Keratinocyte (primary cell): ENCODE measurements at regions not wholly inside any gene's neighbourhood (a gene's known extent, or its start where the extent isn't known, plus 50 kb on each side); places are given as distances from the start of the nearest gene placed in this dataset.

ENCODE experiments used
- DNase-seq: peaks from one replicate; pipeline ENCODE4 v3.0.0-alpha.2; 2011; ENCODE audit warnings: low read depth, missing footprints, low spot score
- FAIRE-seq: peaks from 2 replicates; lab custom pipeline; 2011; peaks lifted over from hg19 to GRCh38; lab: Jason Lieb, UNC
- H2AFZ ChIP-seq: 2 replicates; pipeline ENCODE4 v1.6.0; 2012; ENCODE audit warnings: low read length, control low read depth, inconsistent platforms; ENCODE audit not compliant: control insufficient read depth
- H3K27ac ChIP-seq: 2 replicates; pipeline ENCODE4 v1.5.1; 2011; ENCODE audit warnings: low read length; ENCODE audit not compliant: control insufficient read depth, insufficient read depth
- H3K27me3 ChIP-seq: 3 replicates; pipeline ENCODE4 v1.6.0; 2011; ENCODE audit warnings: low read length; ENCODE audit not compliant: control insufficient read depth, insufficient read depth; ENCODE audit errors: extremely low read depth
- H3K36me3 ChIP-seq, 2 experiments: 2 replicates in 1 of 2; 3 replicates in 1 of 2; pipeline ENCODE4 v1.5.1; 2011; ENCODE audit warnings: low read length in 2 of 2, mild to moderate bottlenecking in 1 of 2; ENCODE audit not compliant: control insufficient read depth in 2 of 2, insufficient read depth in 2 of 2; ENCODE audit errors: extremely low read depth in 1 of 2
- H3K4me1 ChIP-seq: 3 replicates; pipeline ENCODE4 v1.5.1; 2011; ENCODE audit warnings: low read length; ENCODE audit not compliant: control insufficient read depth, insufficient read depth; ENCODE audit errors: extremely low read depth
- H3K4me2 ChIP-seq: 3 replicates; pipeline ENCODE4 v1.6.0; 2011; ENCODE audit warnings: low read depth, low read length; ENCODE audit not compliant: control insufficient read depth, insufficient read depth; ENCODE audit errors: extremely low read depth
- H3K4me3 ChIP-seq, 3 experiments: fragments of 200-600 bp in 1 of 3; sonication (generic) in 1 of 3; 2 replicates in 2 of 3; 3 replicates in 1 of 3; pipeline ENCODE4 v1.5.1; 2011 to 2016; ENCODE audit warnings: low read length in 3 of 3, mild to moderate bottlenecking in 3 of 3, control low read depth in 2 of 3, inconsistent platforms in 1 of 3, low read depth in 1 of 3, mixed read lengths in 1 of 3, mixed run types in 1 of 3, moderate library complexity in 1 of 3; ENCODE audit not compliant: control insufficient read depth in 2 of 3, insufficient read depth in 2 of 3; ENCODE audit errors: extremely low read depth in 1 of 3
- H3K79me2 ChIP-seq: 2 replicates; pipeline ENCODE4 v1.6.0; 2012; ENCODE audit warnings: low read length; ENCODE audit not compliant: control insufficient read depth, insufficient read depth
- H3K9ac ChIP-seq: 3 replicates; pipeline ENCODE4 v1.6.0; 2011; ENCODE audit warnings: low read length; ENCODE audit not compliant: control insufficient read depth, insufficient read depth; ENCODE audit errors: extremely low read depth
- H3K9me1 ChIP-seq: 3 replicates; pipeline ENCODE4 v1.6.0; 2011; ENCODE audit warnings: low read length; ENCODE audit not compliant: control insufficient read depth, insufficient read depth; ENCODE audit errors: extremely low read depth
- H3K9me3 ChIP-seq: 2 replicates; pipeline ENCODE4 v1.5.1; 2012; ENCODE audit warnings: low read depth, low read length; ENCODE audit not compliant: control insufficient read depth
- H4K20me1 ChIP-seq: 3 replicates; pipeline ENCODE4 v1.6.0; 2011; ENCODE audit warnings: low read length; ENCODE audit not compliant: control insufficient read depth, insufficient read depth; ENCODE audit errors: extremely low read depth
- EZH2 ChIP-seq: IDR thresholded peaks from one replicate; pipeline ENCODE4 v1.6.1; 2012; ENCODE audit warnings: inconsistent platforms, mild to moderate bottlenecking, low read length, moderate library complexity
- dilution Hi-C: fragments of 300-500 bp; cut with MboI; formaldehyde crosslinking; loops from one replicate; pipeline ENCODE4 v1.7.0; 2020; ENCODE audit warnings: low sequenced_read_pairs; ENCODE audit not compliant: extremely low pct_ligation_motif_present
- TF ChIP-seq, protein P1 (sequence below), 3 experiments: IDR thresholded peaks in 1 of 3; conservative IDR thresholded peaks in 1 of 3; optimal IDR thresholded peaks in 1 of 3; 2 replicates in 2 of 3; 3 replicates in 1 of 3; pipeline versions ENCODE3 to v1.5.1; 2011; ENCODE audit warnings: low read length in 3 of 3, mild to moderate bottlenecking in 3 of 3, moderate library complexity in 2 of 3, control low read depth in 1 of 3, inconsistent platforms in 1 of 3; ENCODE audit not compliant: insufficient read depth in 2 of 3; ENCODE audit errors: extremely low read depth in 1 of 3

DNA sequence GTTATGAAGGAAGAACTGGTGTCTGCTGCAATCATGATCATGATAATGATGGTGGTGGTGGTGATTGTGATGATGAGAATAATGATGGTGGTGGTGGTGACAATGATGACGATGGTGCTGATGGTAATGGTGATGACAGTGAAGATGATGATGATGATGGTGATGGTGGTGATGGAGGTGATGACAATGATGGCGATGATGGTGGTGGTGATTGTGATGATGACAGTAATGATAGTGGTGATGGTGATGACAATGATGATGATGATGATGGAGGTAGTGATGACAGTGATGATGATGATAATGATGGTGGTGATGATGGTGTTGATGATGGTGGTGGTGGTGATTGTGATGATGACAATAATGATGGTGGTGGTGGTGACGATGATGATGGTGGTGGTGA is 52.8 kb upstream of the ANO1 start:
- H3K4me2 ChIP-seq: no peak overlapping the region
- no peak for DNase-seq
- H3K9me3 ChIP-seq: peaks cover 9% of the 10 kb centered on the region
- no peaks in the 10 kb centered on the region for H3K9me1 ChIP-seq
- no peaks in the 10 kb centered on the region for H3K36me3 ChIP-seq
- H3K4me3 ChIP-seq: no peak overlapping the region
- no peak for FAIRE-seq
- no peaks in the 10 kb centered on the region for H3K79me2 ChIP-seq
- no peak overlapping the region for H2AFZ ChIP-seq
- H3K9ac ChIP-seq: no peak overlapping the region
- no peak overlapping the region for H3K27ac ChIP-seq
- TF ChIP-seq, protein P1, sequence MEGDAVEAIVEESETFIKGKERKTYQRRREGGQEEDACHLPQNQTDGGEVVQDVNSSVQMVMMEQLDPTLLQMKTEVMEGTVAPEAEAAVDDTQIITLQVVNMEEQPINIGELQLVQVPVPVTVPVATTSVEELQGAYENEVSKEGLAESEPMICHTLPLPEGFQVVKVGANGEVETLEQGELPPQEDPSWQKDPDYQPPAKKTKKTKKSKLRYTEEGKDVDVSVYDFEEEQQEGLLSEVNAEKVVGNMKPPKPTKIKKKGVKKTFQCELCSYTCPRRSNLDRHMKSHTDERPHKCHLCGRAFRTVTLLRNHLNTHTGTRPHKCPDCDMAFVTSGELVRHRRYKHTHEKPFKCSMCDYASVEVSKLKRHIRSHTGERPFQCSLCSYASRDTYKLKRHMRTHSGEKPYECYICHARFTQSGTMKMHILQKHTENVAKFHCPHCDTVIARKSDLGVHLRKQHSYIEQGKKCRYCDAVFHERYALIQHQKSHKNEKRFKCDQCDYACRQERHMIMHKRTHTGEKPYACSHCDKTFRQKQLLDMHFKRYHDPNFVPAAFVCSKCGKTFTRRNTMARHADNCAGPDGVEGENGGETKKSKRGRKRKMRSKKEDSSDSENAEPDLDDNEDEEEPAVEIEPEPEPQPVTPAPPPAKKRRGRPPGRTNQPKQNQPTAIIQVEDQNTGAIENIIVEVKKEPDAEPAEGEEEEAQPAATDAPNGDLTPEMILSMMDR (optimal IDR thresholded peaks at IDR 0.05 in 1 of 3, IDR thresholded peaks at IDR 0.05 in 1 of 3, conservative IDR thresholded peaks at IDR 0.05 in 1 of 3; ENCODE audit: extremely low read depth in 1 of 3, insufficient read depth in 2 of 3, low read length in 3 of 3): no peak
- no peak for TF ChIP-seq EZH2
- no peaks in the 10 kb centered on the region for H3K4me1 ChIP-seq
- dilution Hi-C loops: no loop called here
- H4K20me1 ChIP-seq: no peaks in the 10 kb centered on the region
- H3K27me3 ChIP-seq: no peaks in the 10 kb centered on the region

DNA sequence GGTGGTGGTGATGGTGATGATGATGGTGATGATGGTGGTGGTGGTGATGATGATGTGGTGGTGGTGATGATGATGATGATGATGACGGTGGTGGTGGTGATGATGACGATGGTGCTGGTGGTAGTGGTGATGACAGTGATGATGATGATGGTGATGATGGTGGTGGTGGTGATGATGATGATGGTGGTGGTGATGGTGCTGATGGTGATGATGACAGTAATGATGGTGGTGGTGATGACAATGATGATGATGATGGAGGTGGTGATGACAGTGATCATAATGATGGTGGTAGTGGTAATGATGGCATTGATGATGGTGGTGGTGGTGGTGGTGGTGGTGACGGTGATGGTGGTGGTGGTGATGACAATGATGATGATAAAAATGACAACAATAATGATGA is 52.1 kb upstream of the ANO1 start:
- Histone ChIP-seq H2AFZ (no peak overlapping the region), H3K27me3 (no peaks in the 10 kb centered on the region), H3K4me3 (no peak overlapping the region), H3K9me1 (no peaks in the 10 kb centered on the region), H3K27ac (no peak overlapping the region), H3K36me3 (no peaks in the 10 kb centered on the region), H3K79me2 (no peaks in the 10 kb centered on the region), H4K20me1 (no peaks in the 10 kb centered on the region), H3K9ac (no peak overlapping the region), H3K4me1 (no peaks in the 10 kb centered on the region), H3K4me2 (no peak overlapping the region), H3K9me3 (peaks cover 9% of the 10 kb centered on the region)
- FAIRE-seq (no peak), DNase-seq (no peak)
- no peak for TF ChIP-seq EZH2
- TF ChIP-seq, protein P1 (optimal IDR thresholded peaks at IDR 0.05 in 1 of 3, IDR thresholded peaks at IDR 0.05 in 1 of 3, conservative IDR thresholded peaks at IDR 0.05 in 1 of 3; ENCODE audit: extremely low read depth in 1 of 3, insufficient read depth in 2 of 3, low read length in 3 of 3): no peak
- dilution Hi-C loops: no loop called here
